GM12878 (cell line): ENCODE measurements at regions not wholly inside any gene's neighbourhood (a gene's known extent, or its start where the extent isn't known, plus 50 kb on each side); places are given as distances from the start of the nearest gene placed in this dataset.

Experiments used
- ATAC-seq: fragments of 200-7000 bp; cut with Tn5 transposase; 3 replicates; pipeline ENCODE4 v1.9.1; 2020; ENCODE audit warnings: mild to moderate bottlenecking, moderate library complexity
- BruUV-seq: library from RNA; stranded (reverse); fragments of 400-500 nt; replicated peaks from 2 replicates; lab custom pipeline; 2021; lab: Mats Ljungman, UMichigan
- CTCF ChIA-PET: fragments of 300-600 bp; sonication (Branson Sonifier 250); formaldehyde crosslinking; extraction: SDS; loops from one replicate; lab custom pipeline; 2021; ENCODE audit warnings: inconsistent platforms; lab: Yijun Ruan, JAX
- POLR2A ChIA-PET: fragments of 350-600 bp; formaldehyde crosslinking; extraction: SDS; loops from one replicate; lab custom pipeline; 2021; ENCODE audit warnings: inconsistent platforms; lab: Charles Lee
- RAD21 ChIA-PET: fragments of 300-600 bp; sonication (Branson Sonifier 250); formaldehyde crosslinking; loops from one replicate; lab custom pipeline; 2023; ENCODE audit warnings: antibody characterized with exemption; ENCODE audit not compliant: unreplicated experiment; lab: Charles Lee
- SMC1A ChIA-PET: fragments of 300-600 bp; sonication (Branson Sonifier 250); formaldehyde crosslinking; loops from one replicate; lab custom pipeline; 2023; ENCODE audit not compliant: unreplicated experiment, uncharacterized antibody; lab: Charles Lee
- DNase-seq: peaks from one replicate; pipeline ENCODE4 v3.0.0-alpha.2; 2011; ENCODE audit warnings: low read depth, low spot score
- FAIRE-seq: peaks from 3 replicates; lab custom pipeline; 2011; peaks lifted over from hg19 to GRCh38; lab: Jason Lieb, UNC
- H2AFZ ChIP-seq: 2 replicates; pipeline ENCODE4 v1.6.0; 2011; ENCODE audit warnings: low read depth, low read length, control low read depth; ENCODE audit not compliant: control insufficient read depth
- H3K27ac ChIP-seq: 2 replicates; pipeline ENCODE4 v1.5.1; 2011; ENCODE audit warnings: control low read depth; ENCODE audit not compliant: control insufficient read depth, insufficient read depth
- H3K27me3 ChIP-seq, 2 experiments: replicated peaks in 1 of 2; 2 replicates each; pipeline versions ENCODE4 v1.6.0 to v1.6.1; 2011; ENCODE audit warnings: low read length in 1 of 2; ENCODE audit not compliant: control insufficient read depth in 2 of 2, insufficient read depth in 2 of 2
- H3K36me3 ChIP-seq, 2 experiments: 2 replicates each; pipeline ENCODE4 v1.5.1; 2011; ENCODE audit warnings: low read length in 1 of 2; ENCODE audit not compliant: control insufficient read depth in 2 of 2, insufficient read depth in 2 of 2
- H3K4me1 ChIP-seq: 2 replicates; pipeline ENCODE4 v1.6.1; 2011; ENCODE audit warnings: mild to moderate bottlenecking, low read length, moderate library complexity, mixed read lengths; ENCODE audit not compliant: control insufficient read depth, insufficient read depth
- H3K4me2 ChIP-seq: 2 replicates; pipeline ENCODE4 v1.6.0; 2011; ENCODE audit warnings: control low read depth; ENCODE audit not compliant: control insufficient read depth, insufficient read depth
- H3K4me3 ChIP-seq: fragments of 200-600 bp; sonication (generic); 2 replicates; pipeline ENCODE4 v1.5.1; 2016
- H3K79me2 ChIP-seq: 2 replicates; pipeline ENCODE4 v1.6.0; 2011; ENCODE audit warnings: low read length; ENCODE audit not compliant: control insufficient read depth, insufficient read depth
- H3K9ac ChIP-seq: 2 replicates; pipeline ENCODE4 v1.8.0; 2011; ENCODE audit warnings: low read length, control low read depth, mixed read lengths; ENCODE audit not compliant: control insufficient read depth, insufficient read depth
- H3K9me3 ChIP-seq: replicated peaks from 3 replicates; pipeline ENCODE4 v1.5.1; 2011; ENCODE audit warnings: mild to moderate bottlenecking, low read length; ENCODE audit not compliant: control insufficient read depth, insufficient read depth
- H4K20me1 ChIP-seq: 2 replicates; pipeline ENCODE4 v1.6.0; 2011; ENCODE audit not compliant: control insufficient read depth, insufficient read depth
- HDAC2 ChIP-seq: fragments of 200-600 bp; sonication (generic); IDR thresholded peaks from 2 replicates; pipeline ENCODE4 v1.6.1; 2017
- HDGF ChIP-seq: fragments of 450-650 bp; IDR thresholded peaks from 2 replicates; pipeline ENCODE4 v1.6.1; 2016; ENCODE audit warnings: antibody characterized with exemption
- JUNB ChIP-seq: IDR thresholded peaks from 2 replicates; pipeline ENCODE4 v1.6.1; 2016; ENCODE audit warnings: antibody characterized with exemption, mild to moderate bottlenecking
- MTA3 ChIP-seq: IDR thresholded peaks from 2 replicates; pipeline ENCODE4 v1.6.1; 2012; ENCODE audit warnings: low read length, inconsistent platforms, borderline replicate concordance
- NFIC ChIP-seq: IDR thresholded peaks from 2 replicates; pipeline ENCODE4 v1.6.1; 2012; ENCODE audit warnings: low read depth, mild to moderate bottlenecking, inconsistent platforms, low read length, moderate library complexity
- PAX8 ChIP-seq: fragments of 450-650 bp; IDR thresholded peaks from 2 replicates; pipeline ENCODE4 v1.6.1; 2017; ENCODE audit warnings: mild to moderate bottlenecking, moderate library complexity
- POLR2AphosphoS2 ChIP-seq: IDR thresholded peaks from 2 replicates; pipeline ENCODE4 v1.6.1; 2011; ENCODE audit warnings: low read depth, mild to moderate bottlenecking, low read length, improper control_type of control experiment, moderate library complexity
- RELA ChIP-seq: fragments of 450-650 bp; IDR thresholded peaks from 2 replicates; pipeline ENCODE4 v1.8.0; 2014; ENCODE audit warnings: borderline replicate concordance; ENCODE audit not compliant: partially characterized antibody
- TCF3 ChIP-seq: IDR thresholded peaks from 2 replicates; pipeline ENCODE4 v1.6.1; 2012; ENCODE audit warnings: low read depth, mild to moderate bottlenecking, low read length, borderline replicate concordance; ENCODE audit not compliant: insufficient read depth
- YBX1 ChIP-seq: fragments of 450-650 bp; IDR thresholded peaks from 2 replicates; pipeline ENCODE4 v1.6.1; 2016; ENCODE audit warnings: antibody characterized with exemption
- ZNF384 ChIP-seq: IDR thresholded peaks from 2 replicates; pipeline ENCODE4 v1.6.1; 2012; ENCODE audit warnings: low read depth, mild to moderate bottlenecking, low read length, improper control_type of control experiment, borderline replicate concordance
- WGBS: methylation state at CpG from one replicate; pipeline ENCODE4 v1.1.6; 2016; ENCODE audit warnings: low lambda C conversion rate; ENCODE audit not compliant: insufficient replicate concordance, insufficient coverage; ENCODE audit errors: missing lambda C conversion rate; 5-methylcytosine and 5-hydroxymethylcytosine counted together
- in situ Hi-C: fragments of 300-500 bp; cut with MboI; formaldehyde crosslinking; loops from 9 replicates; pipeline ENCODE4 v1.14.3; 2018; ENCODE audit warnings: mixed read lengths
- intact Hi-C: fragments of 100-400 bp; cut with micrococcal nuclease; formaldehyde crosslinking; loops from one replicate; pipeline ENCODE4 v1.14.2; 2022; ENCODE audit not compliant: unreplicated experiment
- TF ChIP-seq, protein P1 (sequence below): fragments of 450-650 bp; formaldehyde crosslinking; IDR thresholded peaks from 2 replicates; pipeline ENCODE4 v1.5.0; 2022; ENCODE audit warnings: mild to moderate bottlenecking, missing genetic modification characterization
- TF ChIP-seq, protein P2 (sequence below): fragments of 450-650 bp; formaldehyde crosslinking; IDR thresholded peaks from 2 replicates; pipeline ENCODE4 v1.4.0; 2020; ENCODE audit warnings: mild to moderate bottlenecking, moderate library complexity

DNA sequence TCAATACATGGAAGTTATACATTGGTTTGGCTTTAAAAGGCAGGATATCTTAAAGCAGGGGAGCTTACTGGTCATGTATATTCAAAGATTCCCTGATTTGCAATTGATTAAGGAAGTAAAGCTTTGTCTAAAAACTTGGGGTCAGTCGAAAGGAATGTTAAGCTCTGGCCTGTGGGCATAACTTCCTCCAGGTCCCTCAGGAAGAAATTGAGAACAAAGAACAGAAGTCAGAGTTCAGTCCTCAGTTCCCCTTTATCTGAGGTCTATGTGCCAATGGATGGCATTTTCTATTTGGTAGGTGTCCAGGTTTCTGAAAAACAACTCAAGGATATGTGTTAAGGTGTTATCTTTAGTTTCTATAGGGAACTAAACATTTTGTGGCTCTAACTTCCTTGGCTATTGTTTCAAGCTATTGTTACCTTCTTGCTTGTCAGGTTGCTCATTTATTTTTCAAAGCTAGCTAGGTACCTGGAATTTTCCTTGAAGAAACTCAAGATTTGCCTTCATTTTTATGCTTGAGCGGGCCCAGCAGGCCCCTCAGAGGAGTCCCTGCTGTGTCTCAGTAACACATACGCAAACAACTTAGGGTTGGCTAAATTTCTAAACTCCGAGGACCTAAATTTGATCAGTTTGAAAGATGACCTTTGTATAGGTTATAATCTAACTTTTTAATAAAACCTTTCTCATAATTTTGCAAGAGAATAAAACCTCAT, 135.0 kb upstream of the UBE2E2 start:
- Histone ChIP-seq H3K27me3 (no peaks in the 10 kb centered on the region), H3K4me3 (no peak overlapping the region), H4K20me1 (no peaks in the 10 kb centered on the region), H3K9me3 (no peaks in the 10 kb centered on the region), H3K9ac (no peak overlapping the region), H3K36me3 (no peaks in the 10 kb centered on the region), H3K27ac (no peak overlapping the region), H2AFZ (no peak overlapping the region), H3K79me2 (no peaks in the 10 kb centered on the region), H3K4me1 (peaks cover 12% of the 10 kb centered on the region), H3K4me2 (no peak overlapping the region)
- in situ Hi-C loops (no loop called here), intact Hi-C loops (no loop called here)
- BruUV-seq = no TSS peak
- ChIA-PET CTCF (no interaction called here), POLR2A (interaction anchor here (0.6 kb wide), 1 partner anchor 59 kb away, joined by 6 read pairs; no protein-coding TSS in a partner anchor), SMC1A (interaction anchor here (1.3 to 1.4 kb wide), 2 partner anchors 9 to 11 kb away, joined by 3 to 4 read pairs; no protein-coding TSS in a partner anchor), RAD21 (no interaction called here)
- ATAC-seq (no peak), FAIRE-seq (no peak), DNase-seq (no peak)
- TF ChIP-seq ZNF384 = no peak
- no peak for TF ChIP-seq POLR2AphosphoS2
- TF ChIP-seq TCF3 = no peak
- no peak for TF ChIP-seq MTA3
- no peak for TF ChIP-seq HDAC2
- no peak for TF ChIP-seq HDGF
- TF ChIP-seq JUNB = no peak
- TF ChIP-seq RELA = no peak
- TF ChIP-seq NFIC = no peak
- TF ChIP-seq, protein P1, sequence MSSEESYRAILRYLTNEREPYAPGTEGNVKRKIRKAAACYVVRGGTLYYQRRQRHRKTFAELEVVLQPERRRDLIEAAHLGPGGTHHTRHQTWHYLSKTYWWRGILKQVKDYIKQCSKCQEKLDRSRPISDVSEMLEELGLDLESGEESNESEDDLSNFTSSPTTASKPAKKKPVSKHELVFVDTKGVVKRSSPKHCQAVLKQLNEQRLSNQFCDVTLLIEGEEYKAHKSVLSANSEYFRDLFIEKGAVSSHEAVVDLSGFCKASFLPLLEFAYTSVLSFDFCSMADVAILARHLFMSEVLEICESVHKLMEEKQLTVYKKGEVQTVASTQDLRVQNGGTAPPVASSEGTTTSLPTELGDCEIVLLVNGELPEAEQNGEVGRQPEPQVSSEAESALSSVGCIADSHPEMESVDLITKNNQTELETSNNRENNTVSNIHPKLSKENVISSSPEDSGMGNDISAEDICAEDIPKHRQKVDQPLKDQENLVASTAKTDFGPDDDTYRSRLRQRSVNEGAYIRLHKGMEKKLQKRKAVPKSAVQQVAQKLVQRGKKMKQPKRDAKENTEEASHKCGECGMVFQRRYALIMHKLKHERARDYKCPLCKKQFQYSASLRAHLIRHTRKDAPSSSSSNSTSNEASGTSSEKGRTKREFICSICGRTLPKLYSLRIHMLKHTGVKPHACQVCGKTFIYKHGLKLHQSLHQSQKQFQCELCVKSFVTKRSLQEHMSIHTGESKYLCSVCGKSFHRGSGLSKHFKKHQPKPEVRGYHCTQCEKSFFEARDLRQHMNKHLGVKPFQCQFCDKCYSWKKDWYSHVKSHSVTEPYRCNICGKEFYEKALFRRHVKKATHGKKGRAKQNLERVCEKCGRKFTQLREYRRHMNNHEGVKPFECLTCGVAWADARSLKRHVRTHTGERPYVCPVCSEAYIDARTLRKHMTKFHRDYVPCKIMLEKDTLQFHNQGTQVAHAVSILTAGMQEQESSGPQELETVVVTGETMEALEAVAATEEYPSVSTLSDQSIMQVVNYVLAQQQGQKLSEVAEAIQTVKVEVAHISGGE (CRISPR knock-in tag) = no peak
- no peak for TF ChIP-seq YBX1
- TF ChIP-seq, protein P2, sequence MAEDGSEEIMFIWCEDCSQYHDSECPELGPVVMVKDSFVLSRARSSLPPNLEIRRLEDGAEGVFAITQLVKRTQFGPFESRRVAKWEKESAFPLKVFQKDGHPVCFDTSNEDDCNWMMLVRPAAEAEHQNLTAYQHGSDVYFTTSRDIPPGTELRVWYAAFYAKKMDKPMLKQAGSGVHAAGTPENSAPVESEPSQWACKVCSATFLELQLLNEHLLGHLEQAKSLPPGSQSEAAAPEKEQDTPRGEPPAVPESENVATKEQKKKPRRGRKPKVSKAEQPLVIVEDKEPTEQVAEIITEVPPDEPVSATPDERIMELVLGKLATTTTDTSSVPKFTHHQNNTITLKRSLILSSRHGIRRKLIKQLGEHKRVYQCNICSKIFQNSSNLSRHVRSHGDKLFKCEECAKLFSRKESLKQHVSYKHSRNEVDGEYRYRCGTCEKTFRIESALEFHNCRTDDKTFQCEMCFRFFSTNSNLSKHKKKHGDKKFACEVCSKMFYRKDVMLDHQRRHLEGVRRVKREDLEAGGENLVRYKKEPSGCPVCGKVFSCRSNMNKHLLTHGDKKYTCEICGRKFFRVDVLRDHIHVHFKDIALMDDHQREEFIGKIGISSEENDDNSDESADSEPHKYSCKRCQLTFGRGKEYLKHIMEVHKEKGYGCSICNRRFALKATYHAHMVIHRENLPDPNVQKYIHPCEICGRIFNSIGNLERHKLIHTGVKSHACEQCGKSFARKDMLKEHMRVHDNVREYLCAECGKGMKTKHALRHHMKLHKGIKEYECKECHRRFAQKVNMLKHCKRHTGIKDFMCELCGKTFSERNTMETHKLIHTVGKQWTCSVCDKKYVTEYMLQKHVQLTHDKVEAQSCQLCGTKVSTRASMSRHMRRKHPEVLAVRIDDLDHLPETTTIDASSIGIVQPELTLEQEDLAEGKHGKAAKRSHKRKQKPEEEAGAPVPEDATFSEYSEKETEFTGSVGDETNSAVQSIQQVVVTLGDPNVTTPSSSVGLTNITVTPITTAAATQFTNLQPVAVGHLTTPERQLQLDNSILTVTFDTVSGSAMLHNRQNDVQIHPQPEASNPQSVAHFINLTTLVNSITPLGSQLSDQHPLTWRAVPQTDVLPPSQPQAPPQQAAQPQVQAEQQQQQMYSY (CRISPR knock-in tag) = no peak
- TF ChIP-seq PAX8 = no peak
- WGBS = 87% methylated on average over 4 of the region's 4 CpGs
